ENCODE measurements at regions not wholly inside any gene's neighbourhood (a gene's known extent, or its start where the extent isn't known, plus 50 kb on each side); places are given as distances from the start of the nearest gene placed in this dataset.

DNA sequence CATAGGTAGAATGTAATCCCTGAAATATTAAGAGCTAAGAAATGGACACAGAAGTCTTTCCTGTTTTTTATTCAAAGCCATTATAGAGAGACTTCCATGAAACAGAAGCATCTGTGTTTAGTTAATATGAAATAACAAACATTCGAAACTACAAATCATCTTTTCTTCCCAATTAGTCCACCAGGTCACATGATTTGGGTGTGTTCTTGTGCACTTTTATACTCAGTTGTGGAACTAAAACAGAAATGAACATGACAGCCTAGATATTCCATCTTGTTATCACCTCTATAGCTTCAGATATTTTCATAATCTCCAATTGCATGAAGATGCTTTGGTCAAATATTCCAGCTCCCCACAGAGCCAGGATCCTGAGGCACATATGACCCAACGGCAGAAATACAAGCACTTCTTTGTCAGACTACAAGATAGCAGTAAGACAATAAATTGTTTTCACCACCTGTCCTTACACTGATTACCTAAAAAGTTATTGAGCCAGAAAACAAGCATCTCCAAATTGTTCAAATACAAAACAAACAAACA is 116.8 kb upstream of the BEND6 start:
- TF ChIP-seq CTCF (conservative IDR thresholded peaks at IDR 0.05 in 1 of 2, IDR thresholded peaks at IDR 0.05 in 1 of 2; ENCODE audit: extremely low read depth in 1 of 2, insufficient read depth in 1 of 2, low read depth in 1 of 2, low read length in 2 of 2) (no peak), EZH2 (IDR thresholded peaks at IDR 0.05; ENCODE audit: borderline replicate concordance, low read length) (no peak)
